Femur (tissue), 1 donor: ENCODE measurements at regions not wholly inside any gene's neighbourhood (a gene's known extent, or its start where the extent isn't known, plus 50 kb on each side); places are given as distances from the start of the nearest gene placed in this dataset.
A peak's percentile ranks its signal among the peaks of the same experiment; 100 is the strongest.

Experiments
- DNase-seq: peaks from one replicate; pipeline ENCODE4 v3.0.0-alpha.2; 2017

DNA sequence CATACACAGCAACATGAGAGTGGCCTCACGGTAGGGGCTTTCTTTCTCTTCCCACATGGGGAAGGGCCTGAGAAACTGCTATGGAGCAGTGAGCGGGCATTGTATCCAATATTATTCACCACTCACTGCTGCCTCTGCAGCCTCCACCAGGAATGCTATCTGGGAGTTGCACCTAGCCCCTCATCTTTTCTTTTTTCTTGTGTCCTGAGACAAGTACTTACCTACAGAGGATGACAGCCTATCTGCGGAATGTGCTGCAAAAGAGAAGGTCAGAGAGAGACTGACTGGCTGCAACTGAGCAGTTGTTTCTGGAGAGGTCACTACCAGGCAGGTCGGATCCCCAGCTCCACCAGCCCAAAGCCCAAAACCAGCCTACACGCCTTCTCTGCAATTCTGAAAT is 52.1 kb upstream of the HTATIP2 start:
- no peak for DNase-seq

DNA sequence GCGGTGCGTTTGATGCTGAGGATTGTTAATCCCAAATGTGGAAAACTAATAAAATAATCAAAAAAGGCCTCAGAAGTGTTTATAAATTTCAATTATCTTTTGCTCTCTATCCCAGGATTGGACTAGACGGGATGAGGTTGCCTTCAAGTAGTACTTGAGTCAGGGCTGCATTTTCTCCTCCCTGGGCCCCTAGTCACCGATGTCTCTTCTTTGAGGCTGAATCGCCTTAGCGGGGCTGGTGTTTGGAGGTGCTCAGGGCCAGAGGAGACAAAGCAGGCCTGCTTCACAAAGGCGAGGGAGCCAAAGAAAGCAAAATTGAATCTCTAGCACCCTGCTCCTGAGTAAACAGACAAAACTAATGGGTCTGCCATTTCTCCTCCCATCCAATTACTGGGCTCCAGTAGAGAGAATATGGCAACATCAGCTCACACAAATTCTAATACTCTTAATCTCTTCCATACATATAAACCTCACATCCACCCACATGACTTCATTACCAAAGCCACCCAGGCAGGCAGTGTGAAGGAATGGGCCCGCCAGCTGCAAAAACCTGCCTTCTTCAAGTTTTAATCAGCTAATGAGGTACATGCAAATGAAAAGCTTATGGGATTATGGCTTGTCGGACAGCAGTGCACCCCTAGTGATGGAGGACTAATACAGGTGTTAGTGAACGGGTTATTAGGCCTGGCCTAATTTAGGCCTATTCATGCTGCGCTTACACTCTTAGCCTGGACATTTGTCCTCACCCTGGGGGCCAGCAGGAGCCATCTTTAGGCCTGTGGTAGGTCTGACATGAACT is 52.7 kb upstream of the HTATIP2 start:
- DNase-seq = no peak

DNA sequence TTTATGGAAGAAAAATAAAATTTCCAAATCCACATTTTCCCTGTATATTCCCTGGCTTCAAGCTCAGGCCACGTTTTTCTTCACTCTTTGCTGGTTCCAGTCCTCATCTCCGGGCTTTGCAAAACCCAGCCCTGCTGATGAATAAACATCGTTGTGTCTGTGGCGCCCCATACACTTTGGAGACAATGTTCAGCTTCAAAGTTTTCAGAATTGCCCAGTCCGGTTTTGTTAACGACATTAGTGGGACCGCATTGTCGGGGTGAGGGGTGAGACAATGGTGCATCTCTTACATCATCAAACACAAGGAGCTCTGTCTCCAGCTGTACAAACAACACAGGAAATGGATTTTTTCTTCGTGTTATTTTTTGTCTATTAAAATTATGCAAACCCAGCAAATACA is 53.4 kb upstream of the HTATIP2 start:
- DNase-seq = no peak

DNA sequence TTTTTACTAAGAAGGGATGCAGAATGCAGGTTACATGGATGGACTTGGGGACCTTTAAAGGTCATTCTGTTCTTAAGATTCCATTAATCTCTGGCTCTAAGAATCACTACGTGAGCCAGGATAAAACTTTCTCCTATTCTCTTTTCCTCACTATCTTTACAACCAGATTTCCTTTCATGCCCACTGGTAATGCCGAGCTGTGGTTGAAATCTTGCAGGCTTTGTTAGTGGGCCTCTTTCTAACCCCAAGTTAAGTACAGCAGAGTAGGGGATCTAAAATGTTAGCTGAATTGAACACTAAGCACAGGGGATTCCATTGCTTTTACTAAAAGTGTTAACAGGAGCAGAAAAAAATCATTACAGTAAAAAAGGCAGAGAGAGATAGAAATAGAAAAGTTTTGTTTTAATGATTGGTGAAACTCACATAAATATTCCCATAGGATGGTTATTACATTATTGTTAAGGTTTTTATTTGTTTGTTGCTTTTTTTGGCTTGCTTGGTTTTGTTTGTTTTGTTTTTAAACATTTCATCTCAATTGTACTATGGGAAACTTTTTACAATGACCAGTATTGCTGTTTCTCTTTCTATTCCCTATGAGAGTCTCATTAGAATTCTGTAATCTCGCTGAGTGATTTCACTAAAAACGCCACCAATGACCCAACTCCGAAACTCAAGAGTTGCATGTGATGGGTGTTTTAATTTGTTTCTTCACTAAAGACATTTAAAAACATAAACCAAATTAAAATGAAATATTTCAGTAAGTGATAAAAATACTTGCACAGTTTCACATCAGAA is 54.1 kb upstream of the HTATIP2 start:
- DNase-seq = no peak

DNA sequence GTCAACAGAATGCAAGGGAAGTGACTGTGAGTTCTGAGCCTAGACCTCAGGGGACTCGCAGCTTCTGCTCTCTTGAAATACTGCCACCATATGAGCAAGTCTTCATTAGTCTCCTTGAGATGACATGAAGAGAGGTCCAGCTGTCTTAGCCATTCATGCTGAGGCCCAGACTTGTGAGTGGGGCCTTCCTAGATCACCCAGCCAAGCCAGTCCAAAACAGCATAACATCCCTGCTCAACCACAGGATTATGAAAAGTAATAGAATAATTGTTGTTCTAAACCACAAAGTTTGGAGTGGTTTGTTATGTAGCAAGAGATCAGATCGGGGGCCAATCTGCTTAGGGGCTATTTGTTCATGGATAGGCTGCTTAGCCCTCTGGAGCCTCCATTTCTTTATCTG is 54.9 kb upstream of the HTATIP2 start:
- DNase-seq = no peak

DNA sequence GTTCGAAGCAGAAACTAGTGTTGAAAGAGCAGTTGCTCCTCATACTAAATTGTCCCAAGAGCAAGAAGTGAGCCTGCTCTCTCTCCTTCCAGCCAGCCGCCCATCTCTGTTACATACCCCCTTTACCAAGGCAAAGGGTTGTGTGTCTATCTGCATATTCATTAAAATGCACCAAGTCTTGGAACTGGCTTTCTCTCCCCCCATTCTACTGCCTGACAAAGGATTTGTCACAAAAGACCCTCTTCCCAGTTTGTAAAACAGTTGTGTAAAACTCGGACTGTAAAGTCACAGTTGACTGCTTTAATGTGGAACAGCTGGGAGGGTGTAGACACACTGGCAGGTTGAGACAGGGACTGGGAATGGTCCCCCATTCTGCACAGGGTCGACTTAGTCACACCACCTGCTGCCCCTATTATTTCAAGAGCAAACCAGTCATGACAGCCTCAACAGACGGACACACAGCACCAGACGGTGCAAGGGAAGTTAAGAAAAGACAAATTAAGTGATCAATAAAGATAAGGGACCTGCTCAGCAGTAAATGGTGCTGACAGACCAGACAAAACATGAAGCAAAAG is 60.0 kb upstream of the HTATIP2 start:
- DNase-seq = no peak

DNA sequence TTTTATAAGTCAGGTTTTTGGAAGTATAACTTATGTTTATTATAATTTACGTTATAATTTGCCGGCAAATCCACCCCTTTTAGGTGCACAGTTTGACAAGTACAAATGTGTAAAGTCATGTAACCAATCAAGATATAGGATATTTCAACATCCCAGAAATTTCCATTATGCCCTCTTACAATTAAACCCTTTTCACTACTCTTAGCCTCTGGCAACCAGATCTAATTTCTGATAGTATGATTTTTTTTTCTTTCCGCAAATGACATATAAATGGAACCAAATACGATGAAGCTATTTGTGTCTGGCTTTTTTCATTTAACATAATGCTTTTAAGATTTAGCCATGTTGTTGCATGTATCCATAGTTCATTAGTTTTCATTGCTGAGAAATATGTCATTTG is 69.5 kb upstream of the HTATIP2 start:
- no peak for DNase-seq

DNA sequence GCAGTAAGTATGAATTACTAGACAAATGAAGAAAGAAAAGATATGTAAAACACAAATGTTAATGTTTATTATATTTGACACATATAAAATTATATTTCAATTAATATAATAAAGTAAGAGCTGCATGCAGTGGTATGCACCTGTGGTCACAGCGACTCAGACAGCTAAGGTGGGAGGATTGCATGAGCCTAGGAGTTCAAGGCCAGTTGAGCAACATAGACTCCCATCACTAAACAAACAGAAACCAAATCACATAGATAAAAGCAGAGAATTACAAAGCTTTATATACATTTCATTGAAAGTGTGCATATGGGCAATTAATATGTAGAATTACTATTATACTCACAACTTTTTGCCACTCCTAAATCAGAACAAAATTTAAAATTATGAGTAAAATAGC is 70.0 kb upstream of the HTATIP2 start:
- DNase-seq = no peak

DNA sequence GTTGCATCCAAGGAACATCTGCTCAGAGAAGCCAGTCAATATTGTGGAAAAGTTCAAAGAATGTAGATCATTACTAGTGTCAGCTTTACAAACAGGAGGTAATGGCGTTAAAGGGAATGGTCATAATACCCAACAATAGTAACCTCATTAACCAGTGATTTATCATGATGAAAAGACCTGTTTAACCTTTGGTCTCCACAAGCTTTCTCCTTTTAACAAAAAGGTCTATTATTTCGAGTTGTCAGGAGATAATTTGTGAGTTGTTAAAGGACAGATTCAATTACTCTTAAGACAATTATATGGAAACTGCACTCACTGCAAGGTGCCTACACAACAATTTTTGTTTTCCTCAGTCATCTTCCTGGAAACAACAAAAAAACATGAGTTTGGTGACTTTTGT is 73.8 kb upstream of the HTATIP2 start:
- DNase-seq = no peak

DNA sequence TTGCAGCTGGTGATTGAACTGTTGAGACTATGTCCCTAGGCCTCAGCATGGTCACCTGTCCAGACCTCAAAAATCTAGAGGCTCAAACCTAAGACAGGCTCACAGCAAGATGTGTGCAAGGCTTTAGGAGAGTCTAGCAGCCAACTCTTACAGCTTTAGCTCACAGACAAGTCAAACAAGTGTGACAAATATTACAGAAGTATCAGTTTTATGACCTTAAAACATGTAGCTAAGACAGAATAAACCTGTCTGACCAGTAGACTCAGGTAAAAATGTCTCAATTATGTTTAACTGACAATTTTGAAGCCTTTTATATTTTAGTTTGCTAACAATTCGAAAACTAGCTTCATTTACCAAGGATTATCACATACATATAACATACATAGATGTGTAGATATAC is 80.0 kb upstream of the HTATIP2 start:
- DNase-seq = no peak

DNA sequence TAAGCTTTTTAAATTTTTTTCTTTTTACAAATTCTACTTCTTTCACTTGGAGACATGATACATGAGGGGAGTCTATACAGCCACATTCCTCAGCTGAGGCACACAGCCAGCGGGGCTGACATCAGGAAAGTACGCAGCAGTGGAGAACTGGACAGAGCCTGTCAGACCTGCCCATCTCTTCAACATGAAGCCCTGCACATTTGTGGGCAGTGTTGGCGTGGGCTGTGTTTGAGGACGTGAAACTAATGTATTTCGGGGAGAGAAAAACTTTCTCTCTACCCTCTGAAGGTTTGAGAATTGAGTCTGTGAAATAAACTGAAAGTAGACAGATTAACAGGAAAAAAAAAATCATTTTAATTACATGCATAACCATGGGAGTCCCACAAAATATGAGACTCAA is 84.8 kb upstream of the HTATIP2 start:
- peak; percentile 34 for DNase-seq

DNA sequence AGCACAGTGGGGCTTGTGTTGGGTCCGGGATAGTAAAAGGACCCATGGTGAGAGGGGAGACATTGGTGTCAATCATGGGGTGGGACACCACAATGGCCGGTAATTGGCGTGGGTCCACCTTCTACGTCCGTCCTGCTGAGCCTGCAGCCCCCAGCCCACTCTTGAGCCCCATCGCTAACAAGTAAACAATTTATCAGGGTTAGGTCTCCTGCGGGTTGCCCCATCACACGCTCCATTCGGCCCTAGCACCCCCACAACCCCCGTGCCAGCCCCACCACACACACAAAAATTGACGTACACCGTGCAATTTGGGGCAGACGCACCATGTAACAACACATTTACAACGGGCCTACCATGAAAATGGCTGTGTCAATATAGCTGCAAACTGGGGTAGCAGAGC is 86.5 kb upstream of the HTATIP2 start:
- DNase-seq = no peak

DNA sequence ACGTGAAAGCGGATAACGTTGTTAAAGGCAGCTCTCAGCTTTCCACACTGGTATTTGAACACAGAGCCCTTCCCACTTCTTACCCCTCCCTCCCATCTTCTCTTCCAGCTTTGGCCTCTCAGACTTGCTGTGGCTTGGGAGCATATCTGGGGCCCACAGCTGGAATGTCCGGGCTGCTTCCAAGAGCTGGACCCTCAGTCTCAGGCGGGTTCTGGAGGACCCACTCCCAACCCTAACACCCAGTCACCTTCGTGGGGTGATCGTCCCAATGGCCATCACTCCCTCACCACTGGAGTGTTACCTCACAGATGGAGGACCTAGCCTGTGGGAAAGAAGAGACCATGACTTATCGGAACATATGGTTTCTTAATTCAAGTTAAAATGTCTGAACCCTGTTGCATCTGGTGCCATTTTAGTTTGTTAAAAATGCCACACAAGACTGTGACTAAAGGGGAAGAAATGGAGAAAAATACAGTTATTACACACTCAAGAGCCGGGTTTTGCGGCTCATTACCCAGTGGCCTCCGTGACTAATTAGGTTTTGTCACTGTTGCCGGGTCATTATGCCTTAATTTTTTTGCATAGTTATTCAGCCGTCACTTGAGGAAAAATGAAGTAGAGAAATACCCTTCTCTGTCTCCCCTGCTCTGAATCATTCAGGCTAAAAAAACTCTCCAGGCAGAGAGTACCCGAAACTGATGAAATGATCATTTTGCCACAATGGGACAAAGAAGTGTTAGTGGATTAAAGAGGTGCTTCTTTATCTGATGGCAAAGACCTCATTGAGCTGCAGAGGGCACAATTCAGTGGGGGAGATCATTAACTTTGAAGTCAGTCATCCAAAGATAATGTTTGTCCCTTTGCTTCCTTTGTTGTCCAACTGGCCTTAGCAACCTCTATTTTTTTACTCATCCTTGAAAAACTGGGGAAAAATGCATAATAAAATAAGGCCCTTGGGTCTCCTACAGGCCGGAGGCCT is 87.2 kb upstream of the HTATIP2 start:
- DNase-seq = no peak

DNA sequence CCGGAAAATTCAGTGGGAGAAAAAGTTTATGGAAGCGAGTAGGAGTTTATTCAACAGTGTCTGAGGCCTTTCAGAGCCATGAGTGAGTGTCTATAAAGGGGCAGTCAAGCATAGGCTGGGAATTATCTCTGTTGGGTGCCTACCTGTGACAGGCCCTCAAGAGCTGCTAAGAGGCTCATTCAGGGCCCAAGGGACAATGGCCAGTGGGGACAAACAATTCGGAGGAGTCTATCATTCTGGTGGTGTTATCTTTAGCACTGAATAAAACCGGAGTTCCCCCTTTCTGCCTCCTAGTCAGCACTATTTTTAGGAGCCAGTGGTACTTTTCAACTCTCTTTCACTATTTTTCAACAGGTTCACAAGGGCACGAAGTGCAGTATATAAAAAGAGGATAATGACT is 89.5 kb upstream of the HTATIP2 start:
- no peak for DNase-seq

DNA sequence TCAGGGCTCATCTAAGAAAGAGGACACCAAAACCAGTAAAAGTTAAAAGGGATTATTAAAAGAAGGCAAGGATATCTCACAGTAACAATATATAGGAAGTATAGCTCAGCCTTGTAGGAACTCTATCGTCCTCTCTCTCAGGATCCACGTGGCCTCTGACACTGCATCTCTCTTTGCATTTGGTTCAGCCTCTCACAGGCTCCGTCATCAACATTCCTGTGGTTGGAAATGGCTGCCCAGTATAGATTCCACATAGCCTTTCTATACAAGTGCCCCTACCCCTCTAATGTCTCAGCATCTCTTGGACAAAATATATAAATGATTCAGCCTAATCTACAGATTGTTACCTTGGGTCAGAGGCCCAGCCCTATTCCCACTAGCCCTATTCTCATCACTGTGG is 101.3 kb upstream of the DBX1 start:
- no peak for DNase-seq

DNA sequence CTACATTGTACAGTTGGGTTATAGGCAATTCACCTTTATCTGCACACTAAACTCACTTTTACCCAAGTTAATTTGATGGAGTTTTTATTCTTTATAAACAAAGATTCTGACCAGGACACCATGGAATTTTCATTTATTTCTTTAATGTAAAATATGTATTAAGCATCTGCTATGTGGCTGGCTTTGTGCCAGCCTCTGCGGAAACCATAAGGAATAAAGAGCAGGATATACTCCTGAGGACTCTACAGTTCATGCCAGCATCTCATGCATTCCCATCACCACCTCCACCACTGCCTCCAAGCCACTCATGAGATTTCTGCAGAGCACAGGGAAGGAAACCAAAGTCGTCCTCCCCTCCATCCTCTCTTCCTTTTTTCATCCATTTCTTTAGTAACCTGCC is 100.0 kb upstream of the DBX1 start:
- DNase-seq = no peak

DNA sequence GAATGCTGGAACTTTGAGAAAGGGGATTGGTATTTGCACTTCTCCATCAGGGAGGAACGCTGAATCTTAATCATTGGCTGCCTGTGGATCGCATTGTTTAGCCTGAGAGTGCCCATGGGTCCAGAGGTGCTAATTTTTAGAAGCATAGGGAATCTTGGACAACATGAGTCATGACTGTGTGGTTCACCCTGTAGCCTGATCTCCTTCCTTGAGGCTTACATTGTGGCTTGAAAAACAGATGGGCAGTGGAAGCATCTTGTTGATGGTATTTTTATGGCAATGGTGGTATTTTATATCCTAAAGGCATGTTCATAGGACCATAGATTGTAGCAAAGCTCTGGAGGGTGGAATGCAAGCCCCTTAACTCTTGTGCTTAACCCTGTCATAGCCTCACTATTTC is 99.2 kb upstream of the DBX1 start:
- no peak for DNase-seq

DNA sequence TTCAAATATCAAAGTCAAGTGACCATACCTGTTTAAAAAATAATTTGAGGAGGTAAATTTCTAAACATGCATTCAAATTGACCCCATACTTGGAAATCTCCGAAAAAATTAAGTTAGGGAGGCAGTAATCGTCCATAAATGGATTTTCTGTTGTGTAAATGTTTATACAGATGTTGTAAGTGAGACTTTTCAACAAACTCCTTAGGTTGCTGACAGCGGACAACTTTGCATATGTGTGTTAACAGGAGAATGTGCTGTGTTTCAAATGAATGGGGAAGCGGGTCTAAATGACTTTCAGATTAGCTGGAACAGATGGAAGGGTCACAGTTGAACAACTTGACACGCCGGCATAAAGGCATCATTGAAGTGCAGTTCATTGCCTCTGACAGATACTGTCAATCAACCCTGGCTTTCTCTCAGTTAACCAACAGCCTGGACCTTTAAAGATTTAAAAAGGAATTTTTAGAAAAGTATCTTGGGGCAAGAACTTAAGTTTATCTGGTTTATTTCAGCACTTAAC is 98.2 kb upstream of the DBX1 start:
- DNase-seq = no peak

DNA sequence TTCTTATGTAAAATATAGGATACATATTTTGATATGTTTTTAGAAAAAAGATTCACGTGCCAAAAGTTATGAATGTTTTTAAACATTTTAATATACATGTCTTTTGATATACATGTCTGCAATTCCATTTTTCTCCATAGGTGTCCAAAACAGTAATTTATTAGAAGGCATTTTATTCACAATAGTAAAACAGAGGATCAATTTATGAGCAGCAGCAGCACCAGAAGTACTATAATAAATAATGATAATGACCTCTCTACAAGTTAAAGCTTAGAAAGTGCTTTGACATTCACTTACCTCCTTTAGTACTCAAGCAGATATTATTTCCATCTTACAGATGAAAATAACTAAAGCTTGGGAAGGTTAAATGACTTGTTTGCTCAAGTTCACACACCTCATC is 96.7 kb upstream of the DBX1 start:
- no peak for DNase-seq

DNA sequence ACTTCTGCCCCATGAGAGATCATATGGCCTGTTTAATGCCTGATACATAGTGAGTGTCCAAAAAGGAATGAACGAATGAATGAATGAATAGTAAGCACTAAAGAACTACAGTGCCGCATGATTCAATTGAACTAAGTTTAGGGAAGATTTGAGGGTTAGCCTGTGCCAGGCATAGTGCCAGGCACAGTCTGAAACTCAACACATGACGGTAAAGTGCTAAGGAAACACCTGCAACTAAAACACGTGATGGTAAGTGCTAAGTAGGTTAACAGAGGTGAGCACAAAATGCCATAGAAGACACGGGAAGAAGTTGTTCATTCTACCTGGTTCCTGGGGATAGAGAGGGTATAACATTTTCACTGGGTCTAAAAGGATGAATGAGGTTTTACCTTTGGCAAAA is 93.5 kb upstream of the DBX1 start:
- no peak for DNase-seq

DNA sequence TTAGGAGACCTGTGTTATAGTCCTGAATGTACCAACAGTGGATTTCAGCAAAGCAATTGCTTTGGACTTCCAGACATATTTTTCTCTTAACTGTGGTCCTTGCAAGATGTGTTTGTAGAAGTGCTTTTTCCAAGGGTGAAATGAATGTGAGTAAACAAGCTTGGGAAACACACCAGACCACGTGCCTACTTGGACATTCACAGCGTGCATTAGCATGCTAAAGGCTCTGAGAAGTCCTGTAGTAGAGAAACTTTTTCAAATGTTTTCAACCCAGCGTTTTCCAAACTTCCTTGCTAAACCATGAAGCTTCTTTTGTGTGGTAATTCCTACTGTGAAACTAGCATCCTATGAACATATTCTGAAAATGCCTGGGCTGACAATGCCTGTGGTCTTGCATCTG is 91.2 kb upstream of the DBX1 start:
- DNase-seq = no peak

DNA sequence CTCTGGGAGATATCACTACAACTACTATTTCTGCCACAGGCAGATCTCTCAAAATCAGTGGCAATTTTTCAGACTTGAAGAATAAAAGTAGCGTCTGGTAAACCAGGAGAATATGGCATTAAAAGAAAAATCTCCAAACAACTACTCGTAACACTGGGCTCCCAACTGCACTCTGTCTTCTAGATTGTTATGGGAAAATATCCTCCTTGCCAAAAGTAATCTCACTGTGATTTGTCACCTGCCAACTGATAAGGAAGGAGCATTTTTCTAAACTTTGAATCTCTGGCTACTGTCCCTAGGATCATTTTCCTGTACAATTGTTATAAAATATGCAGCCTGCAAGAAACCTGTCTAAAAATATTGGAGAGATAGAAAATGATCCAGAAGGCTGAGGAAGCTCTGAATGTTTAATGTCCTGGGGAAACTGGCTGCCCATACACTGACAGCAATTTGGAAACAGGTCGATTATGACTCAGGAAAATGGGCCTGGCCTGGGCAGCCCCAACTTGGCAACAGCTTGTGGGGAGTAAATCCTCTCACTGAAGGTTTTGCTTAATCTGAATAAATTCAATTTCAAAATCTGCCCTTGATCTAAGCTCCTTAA is 90.5 kb upstream of the DBX1 start:
- DNase-seq = no peak
